Esophagus squamous epithelium (tissue), 4 donors: ENCODE measurements at regions not wholly inside any gene's neighbourhood (a gene's known extent, or its start where the extent isn't known, plus 50 kb on each side); places are given as distances from the start of the nearest gene placed in this dataset.

Experiments
- POLR2A ChIP-seq, 4 donors: fragments of 450-650 bp; IDR thresholded peaks; one replicate each; pipeline ENCODE4 v1.6.1; 2017; ENCODE audit warnings: antibody characterized with exemption in 4 of 4, mild to moderate bottlenecking in 4 of 4, moderate library complexity in 3 of 4
- TF ChIP-seq, protein P1 (sequence below), 6 experiments: fragments of 450-650 bp in 4 of 6; fragments of 200-600 bp in 2 of 6; sonication (generic) in 2 of 6; IDR thresholded peaks; one replicate each; pipeline ENCODE4 v1.5.1; 2016 to 2019; ENCODE audit warnings: antibody characterized with exemption in 6 of 6, mild to moderate bottlenecking in 4 of 6, moderate library complexity in 4 of 6

- TF ChIP-seq, protein P1, sequence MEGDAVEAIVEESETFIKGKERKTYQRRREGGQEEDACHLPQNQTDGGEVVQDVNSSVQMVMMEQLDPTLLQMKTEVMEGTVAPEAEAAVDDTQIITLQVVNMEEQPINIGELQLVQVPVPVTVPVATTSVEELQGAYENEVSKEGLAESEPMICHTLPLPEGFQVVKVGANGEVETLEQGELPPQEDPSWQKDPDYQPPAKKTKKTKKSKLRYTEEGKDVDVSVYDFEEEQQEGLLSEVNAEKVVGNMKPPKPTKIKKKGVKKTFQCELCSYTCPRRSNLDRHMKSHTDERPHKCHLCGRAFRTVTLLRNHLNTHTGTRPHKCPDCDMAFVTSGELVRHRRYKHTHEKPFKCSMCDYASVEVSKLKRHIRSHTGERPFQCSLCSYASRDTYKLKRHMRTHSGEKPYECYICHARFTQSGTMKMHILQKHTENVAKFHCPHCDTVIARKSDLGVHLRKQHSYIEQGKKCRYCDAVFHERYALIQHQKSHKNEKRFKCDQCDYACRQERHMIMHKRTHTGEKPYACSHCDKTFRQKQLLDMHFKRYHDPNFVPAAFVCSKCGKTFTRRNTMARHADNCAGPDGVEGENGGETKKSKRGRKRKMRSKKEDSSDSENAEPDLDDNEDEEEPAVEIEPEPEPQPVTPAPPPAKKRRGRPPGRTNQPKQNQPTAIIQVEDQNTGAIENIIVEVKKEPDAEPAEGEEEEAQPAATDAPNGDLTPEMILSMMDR (IDR thresholded peaks at IDR 0.05) = no peak
- no peak for TF ChIP-seq POLR2A (IDR thresholded peaks at IDR 0.05)
Measured at GRCh38 chr5:27466959-27467358, 428.6 kb upstream of the CDH9 start.
